PC-9 (cell line): ENCODE measurements at regions not wholly inside any gene's neighbourhood (a gene's known extent, or its start where the extent isn't known, plus 50 kb on each side); places are given as distances from the start of the nearest gene placed in this dataset.

Experiments used
- BruUV-seq: library from RNA; stranded (reverse); fragments of 400-500 nt; replicated peaks from 2 replicates; lab custom pipeline; 2021; lab: Mats Ljungman, UMichigan
- CTCF ChIA-PET: fragments of 300-600 bp; sonication (Branson Sonifier 250); formaldehyde crosslinking; loops from one replicate; lab custom pipeline; 2022; ENCODE audit warnings: antibody characterized with exemption; lab: Charles Lee
- POLR2A ChIA-PET: fragments of 300-600 bp; sonication (Branson Sonifier 250); formaldehyde crosslinking; loops from one replicate; lab custom pipeline; 2022; ENCODE audit warnings: antibody characterized with exemption; ENCODE audit not compliant: unreplicated experiment; lab: Charles Lee
- DNase-seq, 2 experiments: peaks; one replicate each; pipeline versions ENCODE4 v3.0.0 to v3.0.0-alpha.2; 2015 to 2022; ENCODE audit warnings: mixed read lengths in 1 of 2
- H2AFZ ChIP-seq: fragments of 200-600 bp; sonication (generic); 2 replicates; pipeline ENCODE4 v1.8.1; 2017; ENCODE audit warnings: antibody characterized with exemption
- H3F3A ChIP-seq: fragments of 200-600 bp; sonication (generic); 2 replicates; pipeline ENCODE4 v1.8.1; 2017; ENCODE audit warnings: antibody characterized with exemption, mild to moderate bottlenecking, low read depth; ENCODE audit not compliant: insufficient read depth
- H3K27ac ChIP-seq: fragments of 200-600 bp; sonication (generic); 2 replicates; pipeline ENCODE4 v1.6.1; 2016; ENCODE audit warnings: mixed run types
- H3K27me3 ChIP-seq: fragments of 200-600 bp; sonication (generic); 2 replicates; pipeline ENCODE4 v1.6.1; 2016; ENCODE audit warnings: low read depth, mixed run types; ENCODE audit not compliant: insufficient read depth
- H3K36me3 ChIP-seq: fragments of 200-600 bp; sonication (generic); 2 replicates; pipeline ENCODE4 v1.6.1; 2016; ENCODE audit warnings: low read depth, mixed run types
- H3K4me1 ChIP-seq: fragments of 200-600 bp; sonication (generic); replicated peaks from 2 replicates; pipeline ENCODE4 v1.6.1; 2016; ENCODE audit warnings: mixed run types; ENCODE audit not compliant: insufficient read depth
- H3K4me2 ChIP-seq: fragments of 200-600 bp; sonication (generic); 2 replicates; pipeline ENCODE4 v1.6.1; 2017; ENCODE audit warnings: mixed run types
- H3K4me3 ChIP-seq: fragments of 200-600 bp; sonication (generic); 2 replicates; pipeline ENCODE4 v1.6.1; 2016; ENCODE audit warnings: mixed run types
- H3K79me2 ChIP-seq: fragments of 200-600 bp; sonication (generic); 2 replicates; pipeline ENCODE4 v1.6.1; 2017; ENCODE audit warnings: low read depth, mixed run types
- H3K9me2 ChIP-seq: fragments of 200-600 bp; sonication (generic); 2 replicates; pipeline ENCODE4 v1.8.1; 2017; ENCODE audit warnings: mild to moderate bottlenecking; ENCODE audit not compliant: insufficient read depth
- H3K9me3 ChIP-seq: fragments of 200-600 bp; sonication (generic); 2 replicates; pipeline ENCODE4 v1.8.1; 2016; ENCODE audit warnings: low read depth; ENCODE audit not compliant: insufficient read depth
- H4K20me1 ChIP-seq: fragments of 200-600 bp; sonication (generic); 2 replicates; pipeline ENCODE4 v1.8.1; 2017; ENCODE audit not compliant: insufficient read depth
- EZH2 ChIP-seq: fragments of 200-600 bp; sonication (generic); IDR thresholded peaks from 2 replicates; pipeline ENCODE4 v1.8.0; 2017; ENCODE audit warnings: antibody characterized with exemption, low read depth
- intact Hi-C: fragments of 100-400 bp; cut with micrococcal nuclease; formaldehyde crosslinking; loops from one replicate; pipeline ENCODE4 v1.10.0; 2022; ENCODE audit not compliant: unreplicated experiment
- TF ChIP-seq, protein P1 (sequence below): fragments of 200-600 bp; sonication (generic); conservative IDR thresholded peaks from 2 replicates; pipeline ENCODE4 v1.6.1; 2017; ENCODE audit warnings: mixed run types, antibody characterized with exemption, mild to moderate bottlenecking, moderate library complexity

DNA sequence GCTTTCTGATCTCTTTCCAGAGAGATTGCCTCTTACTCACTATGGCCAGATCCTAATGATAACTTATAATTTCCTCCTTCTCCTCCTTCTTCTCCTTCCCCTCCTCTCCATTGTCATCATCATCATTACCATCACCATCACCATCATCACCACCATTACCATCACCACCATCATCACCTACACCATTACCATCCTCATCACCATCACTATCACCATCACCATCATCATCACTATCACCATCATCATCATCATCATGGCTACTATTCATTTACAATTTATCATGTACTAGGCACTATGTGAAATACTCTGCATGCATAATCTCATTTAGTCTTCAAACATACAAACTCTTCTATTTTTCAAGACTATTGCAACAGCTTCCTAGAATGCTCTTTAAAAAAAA, 540.9 kb upstream of the C16orf82 start:
- no peak for TF ChIP-seq EZH2
- TF ChIP-seq, protein P1, sequence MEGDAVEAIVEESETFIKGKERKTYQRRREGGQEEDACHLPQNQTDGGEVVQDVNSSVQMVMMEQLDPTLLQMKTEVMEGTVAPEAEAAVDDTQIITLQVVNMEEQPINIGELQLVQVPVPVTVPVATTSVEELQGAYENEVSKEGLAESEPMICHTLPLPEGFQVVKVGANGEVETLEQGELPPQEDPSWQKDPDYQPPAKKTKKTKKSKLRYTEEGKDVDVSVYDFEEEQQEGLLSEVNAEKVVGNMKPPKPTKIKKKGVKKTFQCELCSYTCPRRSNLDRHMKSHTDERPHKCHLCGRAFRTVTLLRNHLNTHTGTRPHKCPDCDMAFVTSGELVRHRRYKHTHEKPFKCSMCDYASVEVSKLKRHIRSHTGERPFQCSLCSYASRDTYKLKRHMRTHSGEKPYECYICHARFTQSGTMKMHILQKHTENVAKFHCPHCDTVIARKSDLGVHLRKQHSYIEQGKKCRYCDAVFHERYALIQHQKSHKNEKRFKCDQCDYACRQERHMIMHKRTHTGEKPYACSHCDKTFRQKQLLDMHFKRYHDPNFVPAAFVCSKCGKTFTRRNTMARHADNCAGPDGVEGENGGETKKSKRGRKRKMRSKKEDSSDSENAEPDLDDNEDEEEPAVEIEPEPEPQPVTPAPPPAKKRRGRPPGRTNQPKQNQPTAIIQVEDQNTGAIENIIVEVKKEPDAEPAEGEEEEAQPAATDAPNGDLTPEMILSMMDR, result no peak
- H3K27me3 ChIP-seq, result no peaks in the 10 kb centered on the region; the same call in 1 of the 2 replicates
- no peaks in the 10 kb centered on the region for H4K20me1 ChIP-seq
- BruUV-seq, result no TSS peak
- H3K79me2 ChIP-seq, result no peaks in the 10 kb centered on the region
- no peaks in the 10 kb centered on the region for H3K36me3 ChIP-seq
- no peak overlapping the region for H3K4me2 ChIP-seq
- ChIA-PET CTCF (no interaction called here), POLR2A (no interaction called here)
- no peak overlapping the region for H2AFZ ChIP-seq
- no peak overlapping the region for H3K27ac ChIP-seq
- H3F3A ChIP-seq, result no peaks in the 10 kb centered on the region
- intact Hi-C loops, result no loop called here
- no peak overlapping the region for H3K4me3 ChIP-seq
- DNase-seq, result no peak
- H3K4me1 ChIP-seq, result no peaks in the 10 kb centered on the region
- H3K9me2 ChIP-seq, result no peaks in the 10 kb centered on the region
- H3K9me3 ChIP-seq, result no peaks in the 10 kb centered on the region

DNA sequence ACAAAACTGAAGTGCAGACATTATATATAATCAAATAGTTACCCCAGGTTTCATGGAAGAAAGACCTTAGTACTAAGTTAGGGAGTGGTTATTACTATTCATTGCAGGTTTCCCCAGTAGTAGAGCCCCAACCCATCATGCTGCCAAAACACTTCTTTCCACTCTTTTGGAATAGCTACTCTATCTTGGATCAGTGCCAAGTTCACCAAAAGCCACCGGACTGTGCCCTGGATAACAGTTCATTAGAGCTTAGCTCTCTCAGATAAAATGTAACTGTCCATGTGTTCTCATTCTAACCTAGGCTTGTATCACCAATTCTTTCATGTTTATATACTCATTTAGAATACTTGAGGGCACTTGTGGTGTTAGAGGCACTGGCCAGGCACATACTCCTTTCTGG, 540.1 kb upstream of the C16orf82 start:
- Histone ChIP-seq H3K4me2 (no peak overlapping the region), H4K20me1 (no peaks in the 10 kb centered on the region), H3K4me1 (no peaks in the 10 kb centered on the region), H3K9me3 (no peaks in the 10 kb centered on the region), H3K27me3 (no peaks in the 10 kb centered on the region; the same call in 1 of the 2 replicates), H3K27ac (no peak overlapping the region), H3K36me3 (no peaks in the 10 kb centered on the region), H3F3A (no peaks in the 10 kb centered on the region), H2AFZ (no peak overlapping the region), H3K4me3 (no peak overlapping the region), H3K9me2 (no peaks in the 10 kb centered on the region), H3K79me2 (no peaks in the 10 kb centered on the region)
- TF ChIP-seq EZH2, result no peak
- TF ChIP-seq, protein P1, result no peak
- no TSS peak for BruUV-seq
- intact Hi-C loops, result no loop called here
- ChIA-PET POLR2A (no interaction called here), CTCF (no interaction called here)
- no peak for DNase-seq

DNA sequence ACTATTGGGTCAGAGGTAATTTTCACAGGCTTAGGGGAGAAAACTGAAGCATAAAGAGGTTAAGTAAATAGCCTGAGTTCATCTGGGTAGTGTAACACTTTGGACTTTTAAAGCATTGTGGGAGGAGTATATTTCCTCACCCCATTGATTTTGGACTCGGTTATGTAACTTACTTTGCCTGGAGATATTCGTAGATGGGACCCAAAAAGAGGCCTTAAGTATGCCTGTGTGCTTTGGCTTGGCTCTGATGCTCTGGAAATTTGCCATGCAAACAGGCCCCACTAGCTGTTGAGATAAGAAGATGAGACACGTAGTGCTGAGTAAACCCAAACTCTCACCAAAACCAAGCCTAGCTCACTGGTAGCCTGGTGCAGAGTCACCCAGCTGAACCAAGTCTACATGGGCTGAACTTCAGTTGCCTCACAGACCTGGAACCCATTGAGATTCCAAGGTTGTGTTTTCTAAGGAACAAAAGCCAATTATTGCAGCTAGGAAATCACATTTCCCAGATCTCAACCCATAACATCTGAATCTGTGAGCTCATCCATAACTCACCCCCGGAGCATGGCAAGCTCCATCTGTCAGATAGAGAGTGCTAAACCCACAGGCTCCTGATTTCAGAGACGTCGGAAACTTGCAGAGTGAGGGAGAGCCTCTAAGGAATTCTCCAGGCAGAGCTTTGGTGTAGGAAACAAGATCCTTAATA, 536.0 kb upstream of the C16orf82 start:
- H2AFZ ChIP-seq, result no peak overlapping the region
- H3K27me3 ChIP-seq, result no peaks in the 10 kb centered on the region
- H3F3A ChIP-seq, result no peaks in the 10 kb centered on the region
- no peaks in the 10 kb centered on the region for H4K20me1 ChIP-seq
- intact Hi-C loops, result no loop called here
- H3K4me1 ChIP-seq, result no peaks in the 10 kb centered on the region
- H3K79me2 ChIP-seq, result no peaks in the 10 kb centered on the region
- no peak overlapping the region for H3K4me3 ChIP-seq
- POLR2A ChIA-PET, result no interaction called here
- TF ChIP-seq, protein P1, result no peak
- TF ChIP-seq EZH2, result no peak
- no peaks in the 10 kb centered on the region for H3K36me3 ChIP-seq
- no peak for DNase-seq
- no peak overlapping the region for H3K4me2 ChIP-seq
- CTCF ChIA-PET, result no interaction called here
- no TSS peak for BruUV-seq
- H3K27ac ChIP-seq, result no peak overlapping the region
- no peaks in the 10 kb centered on the region for H3K9me3 ChIP-seq
- no peaks in the 10 kb centered on the region for H3K9me2 ChIP-seq
